ENCODE measurements at regions not wholly inside any gene's neighbourhood (a gene's known extent, or its start where the extent isn't known, plus 50 kb on each side); places are given as distances from the start of the nearest gene placed in this dataset.
"Not testable (repeated sequence)": the region's sequence is repeated elsewhere in the genome, so short reads cannot be mapped to it uniquely, and the experiment has no call there.

DNA sequence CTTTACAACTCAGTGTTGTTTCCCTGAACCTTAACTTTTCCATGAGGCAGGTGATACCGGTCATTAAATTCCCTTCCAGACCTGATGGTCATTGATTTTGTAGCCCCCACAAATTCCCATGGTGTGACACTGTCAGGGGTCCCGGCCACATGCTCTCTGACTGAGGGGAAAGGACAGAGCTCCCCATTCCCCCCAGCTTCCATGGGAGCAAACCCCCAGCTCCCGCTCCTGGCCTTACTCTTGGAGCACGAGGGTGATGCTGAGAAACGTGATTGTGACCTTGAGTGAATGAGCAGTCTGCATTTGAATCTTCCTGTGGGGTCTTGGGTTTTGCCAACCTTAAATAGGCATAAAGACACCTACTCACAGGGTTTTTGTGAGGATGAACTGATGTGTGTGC, 366.8 kb downstream of the RPS6KC1 start:
- no peak for DNase-seq

DNA sequence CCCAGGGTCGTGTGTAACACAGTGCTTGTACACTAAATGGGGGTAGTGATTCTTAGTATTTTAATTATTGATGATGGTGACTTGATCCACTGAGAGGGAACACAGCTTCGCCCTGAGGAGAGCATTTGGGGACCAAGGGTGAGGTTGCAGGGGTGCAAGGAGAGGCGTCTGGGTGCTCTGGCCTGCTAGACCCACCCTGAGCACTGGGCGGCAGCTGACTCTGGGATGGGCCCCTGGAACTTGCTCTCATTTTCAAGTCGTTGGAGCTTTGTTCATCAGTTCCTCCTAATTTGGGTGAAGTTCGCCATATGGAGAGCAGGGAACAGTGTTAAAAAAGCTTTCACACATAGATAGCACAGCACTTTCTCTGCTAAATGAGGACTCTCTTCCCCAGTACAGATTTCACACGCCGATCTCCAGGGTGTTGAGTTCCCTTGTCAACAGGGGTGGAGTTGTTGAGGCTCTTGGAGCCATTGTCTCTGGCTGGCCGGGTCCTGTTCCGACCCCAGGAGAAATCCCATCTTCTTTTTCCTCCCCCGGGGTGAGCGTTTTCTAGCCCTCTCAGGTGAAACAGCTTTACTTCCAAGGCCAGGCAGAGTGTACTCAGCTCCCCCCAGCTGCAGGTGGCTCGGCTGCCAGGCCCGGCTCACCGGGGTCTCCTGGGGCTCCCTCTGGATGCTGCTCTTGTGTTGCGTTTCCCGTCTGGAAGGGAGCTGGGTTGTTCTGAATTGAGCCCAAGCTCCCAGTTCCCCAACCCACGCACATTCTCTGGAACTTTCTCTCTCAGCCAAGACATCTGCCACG, 367.4 kb downstream of the RPS6KC1 start:
- DNase-seq = no peak

DNA sequence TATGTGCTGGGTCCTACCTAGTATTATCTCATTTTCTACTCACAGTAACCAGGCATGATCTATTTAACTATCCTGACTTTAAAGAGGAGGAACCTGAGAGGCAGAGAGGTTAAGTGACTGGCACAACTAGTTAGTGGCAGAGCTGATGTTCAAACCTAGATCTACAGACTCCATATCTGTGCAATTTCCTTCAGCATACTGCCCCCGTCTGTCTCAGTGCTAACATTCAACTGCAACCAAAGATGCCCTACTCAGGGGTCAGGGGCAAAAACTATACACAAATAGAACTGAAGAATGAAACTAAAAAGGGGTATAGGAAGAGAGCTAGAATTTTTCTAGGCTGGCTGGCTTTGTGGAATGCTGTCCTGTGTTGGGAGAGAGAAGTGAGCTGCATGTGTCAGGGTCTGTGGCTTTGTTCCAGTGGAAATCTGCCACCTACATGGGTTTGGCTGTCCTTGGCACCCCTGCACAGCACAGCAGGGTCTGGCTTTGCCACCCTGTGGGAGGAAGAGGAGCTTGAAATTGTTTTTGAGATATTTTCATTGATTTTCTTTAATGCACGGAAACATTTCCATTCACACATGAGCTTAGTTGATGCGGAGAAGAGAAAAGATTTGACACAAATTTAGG, 368.5 kb downstream of the RPS6KC1 start:
- DNase-seq = no peak

DNA sequence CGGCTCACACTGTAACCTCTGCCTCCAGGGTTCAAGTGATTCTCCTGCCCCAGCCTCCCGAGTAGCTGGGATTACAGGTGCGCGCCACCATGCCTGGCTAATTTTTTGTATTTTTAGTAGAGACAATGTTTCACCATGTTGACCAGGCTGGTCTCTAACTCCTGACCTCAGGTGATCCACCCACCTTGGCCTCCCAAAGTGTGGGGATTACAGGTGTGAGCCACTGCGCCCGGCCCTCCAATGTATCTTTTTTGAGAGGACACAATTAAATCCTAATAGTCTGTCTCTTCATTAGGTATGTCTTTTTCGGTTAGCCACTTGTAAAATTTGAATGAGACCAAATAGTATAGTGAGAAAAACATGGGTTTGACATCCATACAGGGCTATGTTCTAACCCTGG, 370.1 kb downstream of the RPS6KC1 start:
- not testable (repeated sequence) for DNase-seq

DNA sequence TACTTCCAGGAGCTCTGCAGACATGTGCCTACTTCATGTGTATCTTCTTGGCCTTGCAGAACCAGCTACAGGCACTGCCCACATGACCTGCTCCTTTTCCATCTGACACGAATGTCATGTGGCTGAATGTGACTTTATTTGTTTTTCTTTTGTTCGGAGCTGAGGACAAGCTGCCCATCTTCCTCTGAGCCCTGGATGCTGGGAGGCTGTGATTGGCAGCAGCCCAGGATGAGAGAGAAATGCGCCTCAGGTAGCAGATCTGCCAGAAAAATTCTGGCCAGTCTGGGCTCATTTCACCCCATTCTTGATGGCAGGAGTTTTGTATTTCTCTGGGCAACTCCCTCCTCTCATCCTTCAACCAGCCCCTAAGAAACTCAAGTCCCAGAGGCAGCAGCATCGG, 372.0 kb downstream of the RPS6KC1 start:
- no peak for DNase-seq

DNA sequence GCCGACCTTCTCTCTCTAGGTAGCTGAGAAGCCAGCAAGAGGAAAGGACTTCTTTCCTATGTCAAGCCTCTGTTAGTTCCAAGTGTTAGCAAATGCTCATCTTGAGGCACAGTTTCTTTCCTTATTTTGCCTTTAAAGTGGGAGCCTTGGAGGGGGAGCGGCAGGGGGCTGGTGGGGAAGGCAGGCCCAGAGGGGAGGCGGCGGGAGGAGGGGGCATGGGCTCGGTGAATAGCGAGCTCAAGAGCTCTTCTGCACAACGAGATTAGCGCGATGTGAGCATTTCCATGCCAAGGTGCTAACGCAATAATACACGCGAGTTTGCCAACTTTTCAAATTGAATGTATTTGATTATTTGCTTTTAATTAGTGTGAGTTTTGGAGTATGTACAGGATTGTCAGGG, 372.6 kb downstream of the RPS6KC1 start:
- no peak for DNase-seq

DNA sequence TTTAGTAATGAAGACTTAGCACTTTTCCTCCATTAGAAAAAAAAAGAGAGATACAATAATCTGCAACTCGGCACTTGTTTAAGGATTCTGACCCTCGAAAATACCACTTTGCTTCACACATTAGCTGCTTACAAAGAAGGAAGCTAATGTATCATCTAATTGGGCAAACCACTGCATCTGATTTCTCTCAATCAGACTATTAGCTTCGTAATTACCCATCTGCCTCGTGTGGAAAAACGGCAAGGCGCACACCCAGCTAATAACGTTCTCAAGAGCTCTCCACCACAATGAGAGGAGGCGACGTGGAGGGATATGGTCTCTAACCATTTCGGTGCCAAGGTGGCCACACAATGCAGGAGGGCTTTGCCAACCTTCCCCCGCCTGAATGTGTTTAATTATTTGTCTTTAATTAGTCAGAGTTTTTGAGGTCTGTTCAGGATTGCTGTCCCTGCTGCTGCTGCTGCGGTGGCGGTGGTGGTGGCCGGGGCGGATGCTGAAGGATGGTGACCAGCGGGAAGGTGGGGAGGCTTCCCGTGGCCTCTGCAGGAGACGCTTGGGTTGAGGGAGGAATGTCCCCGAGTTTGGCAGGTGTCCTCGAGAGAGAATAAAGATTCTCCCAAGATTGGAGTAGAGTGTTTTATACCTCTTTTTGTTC, 374.5 kb downstream of the RPS6KC1 start:
- DNase-seq = no peak

DNA sequence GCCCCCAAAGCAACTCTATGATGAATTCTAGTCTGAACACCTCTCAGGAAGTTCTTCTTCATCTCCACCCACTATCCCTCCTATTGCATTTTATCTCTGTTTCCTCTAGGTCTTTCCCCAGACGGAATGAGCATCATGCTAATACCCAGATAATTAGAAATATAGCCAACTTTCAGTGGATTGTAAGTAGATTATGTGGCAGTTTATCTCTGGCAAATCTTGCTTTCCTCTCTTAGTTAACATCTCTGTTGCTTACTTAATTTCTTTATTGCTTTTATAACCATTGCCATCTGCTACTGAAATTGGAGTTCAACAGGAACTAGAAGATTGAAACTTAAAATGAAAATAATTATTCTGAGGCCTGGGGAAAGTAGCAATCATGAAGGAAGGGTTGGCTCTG, 378.6 kb downstream of the RPS6KC1 start:
- DNase-seq = no peak

DNA sequence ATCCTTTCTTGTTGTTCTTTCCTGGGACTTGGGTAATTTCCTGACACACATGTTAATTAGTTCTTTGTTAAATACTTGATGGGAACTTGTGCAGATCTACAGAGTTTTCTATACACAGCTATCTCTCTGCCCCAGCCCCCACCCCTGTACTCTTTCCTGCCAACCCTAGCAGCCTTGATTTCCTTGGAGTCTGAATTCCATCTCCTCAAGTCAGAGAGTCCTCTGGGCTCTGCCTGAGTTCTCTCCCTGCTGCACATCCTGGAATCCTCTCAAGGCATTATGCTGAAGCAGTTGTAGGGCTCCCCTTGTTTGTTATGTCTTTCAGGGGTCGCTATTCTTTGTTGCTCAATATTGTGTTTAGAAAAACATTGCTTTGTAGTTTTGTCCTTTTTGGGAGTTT, 384.7 kb downstream of the RPS6KC1 start:
- no peak for DNase-seq

DNA sequence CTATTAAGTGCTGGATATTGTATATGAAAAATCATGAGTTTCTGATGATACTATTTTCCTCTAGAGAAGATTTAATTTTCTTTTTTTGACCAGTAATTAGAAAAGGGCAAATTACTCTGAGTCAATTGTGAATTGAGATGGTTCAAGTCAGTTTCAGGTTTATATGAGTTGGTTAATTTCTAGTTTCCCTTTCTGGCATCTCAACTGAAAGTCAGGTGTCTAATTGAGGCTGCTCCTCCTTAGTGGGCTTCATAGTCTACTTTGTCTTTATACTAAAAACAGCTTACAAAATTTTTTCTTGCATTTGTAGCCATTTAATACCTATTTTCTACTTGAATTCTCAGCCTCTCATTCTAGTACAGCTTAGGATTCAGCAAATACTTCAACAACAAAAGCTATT, 387.3 kb downstream of the RPS6KC1 start:
- DNase-seq = no peak

DNA sequence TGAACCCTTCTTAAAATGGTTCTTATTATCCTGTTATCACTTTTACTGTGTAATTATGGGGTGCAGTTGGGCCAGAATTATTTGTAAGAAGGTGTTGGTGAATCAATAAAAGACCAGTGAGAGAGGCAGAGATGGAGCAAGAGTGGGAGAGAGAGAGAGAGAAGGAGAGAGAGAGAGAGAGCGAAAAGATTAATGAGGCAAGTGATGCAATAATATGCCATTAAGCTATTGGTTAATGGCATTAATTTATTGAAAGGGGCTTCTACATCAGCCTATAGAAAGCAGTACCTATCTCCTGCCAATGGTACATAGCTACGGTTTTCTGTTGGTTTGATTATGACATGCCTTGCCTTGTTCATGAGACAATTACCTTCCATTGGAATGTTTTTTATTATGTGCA, 388.7 kb downstream of the RPS6KC1 start:
- DNase-seq = no peak

DNA sequence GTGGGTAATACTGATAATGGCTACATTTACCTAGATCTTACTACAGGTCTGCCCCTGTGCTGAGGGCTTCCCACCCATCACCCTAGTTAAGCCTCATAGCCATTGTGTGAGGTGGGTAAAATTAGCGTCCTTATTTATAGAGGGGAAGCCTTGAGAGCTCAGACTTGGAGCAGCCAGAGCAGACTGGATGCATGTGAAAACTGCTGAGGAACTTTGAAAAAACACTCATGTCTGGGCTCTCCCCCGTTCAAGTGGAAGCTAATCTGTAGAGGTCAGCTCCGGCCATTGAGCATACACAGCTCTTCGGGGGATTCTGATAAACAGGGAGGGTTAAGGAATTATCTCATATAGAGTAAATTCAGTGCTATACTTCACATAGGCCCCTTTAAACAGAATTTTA, 389.7 kb downstream of the RPS6KC1 start:
- DNase-seq = no peak

DNA sequence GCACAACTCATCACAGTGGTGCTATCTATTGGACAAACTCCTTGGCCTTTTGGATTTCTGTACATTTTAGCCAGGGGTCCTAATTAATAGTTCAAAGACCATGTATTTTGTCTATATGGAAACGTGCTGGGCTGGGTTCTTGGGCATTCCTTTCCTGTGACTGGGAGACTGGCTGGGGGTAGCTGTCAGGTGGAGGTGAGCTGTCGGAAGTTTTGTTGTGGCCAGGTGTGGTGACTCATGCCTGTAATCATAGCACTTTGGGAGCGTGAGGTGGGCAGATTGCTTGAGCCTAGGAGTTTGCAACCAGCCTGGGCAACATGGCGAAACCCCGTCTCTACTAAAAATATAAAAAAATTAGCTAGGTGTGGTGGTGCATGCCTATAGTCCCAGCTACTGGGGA, 392.4 kb downstream of the RPS6KC1 start:
- DNase-seq = no peak

DNA sequence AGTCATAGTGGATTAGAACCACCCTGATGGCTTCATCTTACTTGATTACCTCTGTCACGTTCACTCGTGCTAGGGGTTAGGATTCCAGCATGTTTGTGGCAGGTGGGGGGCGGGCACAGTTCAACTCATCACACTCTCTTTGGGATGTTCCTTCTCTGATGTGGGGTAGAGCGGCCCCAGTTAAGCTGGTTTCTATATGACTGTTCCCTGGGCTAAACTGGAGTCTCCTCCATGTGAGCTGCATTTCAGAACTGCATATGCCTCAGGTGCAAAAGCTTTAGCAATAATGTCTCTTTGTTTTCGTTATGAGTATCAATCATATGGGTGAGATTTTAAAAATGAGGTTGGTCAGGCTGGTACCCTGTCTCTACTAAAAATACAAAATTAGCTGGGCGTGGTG, 393.2 kb downstream of the RPS6KC1 start:
- DNase-seq = no peak

DNA sequence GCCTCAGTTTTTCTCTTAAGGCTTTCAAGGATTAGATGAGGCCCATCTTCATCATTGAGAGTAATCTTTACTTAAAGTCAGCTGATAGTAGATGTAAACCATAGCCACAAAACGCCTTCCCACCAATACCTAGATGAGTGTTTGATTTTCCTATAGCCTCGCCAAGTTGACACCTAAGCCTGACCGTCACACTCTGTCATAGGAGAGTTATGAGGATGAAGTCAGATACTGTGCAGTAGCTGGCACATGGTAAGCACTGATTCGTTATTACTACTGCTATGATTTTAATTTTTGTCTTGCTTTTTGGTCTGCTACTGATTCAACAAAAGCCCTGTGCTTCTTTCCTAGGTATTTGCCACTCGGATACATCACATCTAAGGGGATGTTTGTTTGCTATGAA, 395.5 kb downstream of the RPS6KC1 start:
- DNase-seq = no peak

DNA sequence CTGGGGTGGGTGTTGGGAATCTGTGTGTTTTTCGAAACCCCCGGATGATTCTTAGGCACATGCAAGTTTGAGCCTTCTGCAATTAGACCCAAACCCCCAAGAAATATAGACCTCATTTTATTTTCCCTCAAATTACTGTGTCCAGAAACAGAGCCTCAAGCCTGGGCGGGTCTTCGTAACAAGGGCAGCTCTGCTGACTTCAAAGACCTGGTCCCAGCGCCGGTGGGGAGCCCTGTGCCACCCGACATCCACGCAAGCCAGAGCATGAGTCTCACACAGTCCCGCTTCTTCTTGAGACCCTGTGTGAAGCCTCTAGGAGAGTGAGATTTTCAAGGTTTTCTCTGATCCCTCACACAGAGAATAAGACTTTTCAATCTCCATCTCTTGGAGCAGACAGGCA, 397.3 kb downstream of the RPS6KC1 start:
- no peak for DNase-seq

DNA sequence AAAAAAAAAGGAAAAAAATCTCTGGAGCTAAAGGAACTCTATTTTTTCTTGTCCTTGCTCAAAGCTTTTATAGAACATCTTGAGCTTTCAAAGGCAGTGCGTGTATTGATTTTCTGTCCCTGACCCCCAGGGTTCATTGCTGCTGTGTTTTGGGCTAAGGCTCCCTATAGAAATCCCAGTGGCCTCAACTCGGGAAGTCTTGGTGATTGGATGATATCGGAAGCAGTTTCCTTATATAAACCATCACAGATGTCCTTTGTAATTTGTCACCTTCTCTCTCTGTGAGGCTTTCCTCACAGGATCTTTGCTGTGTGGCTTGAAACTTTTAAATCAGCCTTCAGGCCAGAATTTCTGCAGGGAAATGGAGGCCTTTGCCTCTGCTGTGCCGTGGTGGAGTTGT, 397.7 kb downstream of the RPS6KC1 start:
- no peak for DNase-seq

DNA sequence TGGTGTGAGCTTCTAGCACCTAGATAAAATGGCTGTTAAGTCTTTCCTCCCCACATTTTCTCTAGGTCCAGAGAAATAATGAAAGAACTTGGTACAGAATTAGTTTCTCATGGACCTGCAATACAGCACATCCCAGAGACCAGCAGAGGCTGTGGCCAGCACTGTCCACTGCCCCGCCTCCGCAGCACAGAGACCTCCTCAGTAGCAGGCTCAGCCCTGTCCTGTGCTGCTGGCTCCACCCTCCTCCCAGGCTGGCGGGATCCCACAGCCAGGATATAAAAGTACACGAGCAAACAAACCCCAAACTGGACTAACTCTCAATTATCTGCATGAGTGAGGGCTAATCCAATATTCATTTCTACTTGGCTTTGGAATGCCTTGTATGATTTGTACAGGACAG, 401.5 kb downstream of the RPS6KC1 start:
- DNase-seq = no peak

DNA sequence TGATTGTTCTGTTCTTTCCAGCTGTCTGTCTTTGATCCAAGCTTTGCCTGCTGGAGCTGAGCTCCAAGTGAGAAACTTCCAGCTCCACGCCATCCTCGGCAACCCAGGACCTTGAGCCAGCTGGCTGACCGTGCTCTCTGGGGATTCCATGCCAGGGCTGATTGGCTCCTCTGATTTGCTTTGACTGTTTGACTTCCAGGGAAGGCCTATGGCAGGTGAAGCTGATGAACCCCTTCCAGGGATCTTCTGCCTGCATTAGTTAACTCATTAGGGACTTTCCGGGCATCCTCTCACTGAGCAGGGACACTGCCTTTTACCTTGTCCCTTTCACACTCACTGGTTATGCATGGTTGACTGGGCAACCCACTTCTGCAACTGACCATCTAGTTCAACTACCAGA, 406.1 kb downstream of the RPS6KC1 start:
- DNase-seq = no peak

DNA sequence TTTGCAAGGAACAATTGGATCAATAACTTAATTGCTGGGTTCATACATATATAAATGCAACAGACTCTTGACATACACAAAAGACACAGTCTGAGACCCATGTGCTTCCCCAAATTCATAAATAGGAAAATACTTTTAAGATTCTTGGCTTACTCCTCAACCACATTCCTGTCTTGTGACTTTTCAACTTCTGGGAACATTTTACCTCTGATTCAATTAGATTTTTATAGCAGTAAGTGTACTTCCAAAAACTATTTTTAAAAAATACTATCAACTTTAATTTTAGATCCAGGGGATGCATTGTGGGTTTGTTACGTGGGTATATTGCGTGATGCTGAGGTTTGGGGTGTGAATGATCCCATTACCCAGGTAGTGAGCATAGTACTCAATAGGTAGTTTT, 406.7 kb downstream of the RPS6KC1 start:
- no peak for DNase-seq

DNA sequence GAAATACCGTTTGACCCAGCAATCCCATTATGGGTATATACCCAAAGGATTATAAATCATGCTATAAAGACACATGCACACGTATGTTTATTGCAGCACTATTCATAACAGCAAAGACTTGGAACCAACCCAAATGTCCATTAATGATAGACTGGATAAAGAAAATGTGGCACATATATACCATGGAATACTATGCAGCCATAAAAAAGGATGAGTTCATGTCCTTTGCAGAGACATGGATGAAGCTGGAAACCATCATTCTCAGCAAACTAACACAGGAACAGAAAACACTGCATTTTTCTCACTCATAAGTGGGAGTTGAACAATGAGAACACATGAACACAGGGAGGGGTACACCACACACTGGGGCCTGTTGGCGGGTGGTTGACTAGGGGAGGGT, 411.3 kb downstream of the RPS6KC1 start:
- not testable (repeated sequence) for DNase-seq

DNA sequence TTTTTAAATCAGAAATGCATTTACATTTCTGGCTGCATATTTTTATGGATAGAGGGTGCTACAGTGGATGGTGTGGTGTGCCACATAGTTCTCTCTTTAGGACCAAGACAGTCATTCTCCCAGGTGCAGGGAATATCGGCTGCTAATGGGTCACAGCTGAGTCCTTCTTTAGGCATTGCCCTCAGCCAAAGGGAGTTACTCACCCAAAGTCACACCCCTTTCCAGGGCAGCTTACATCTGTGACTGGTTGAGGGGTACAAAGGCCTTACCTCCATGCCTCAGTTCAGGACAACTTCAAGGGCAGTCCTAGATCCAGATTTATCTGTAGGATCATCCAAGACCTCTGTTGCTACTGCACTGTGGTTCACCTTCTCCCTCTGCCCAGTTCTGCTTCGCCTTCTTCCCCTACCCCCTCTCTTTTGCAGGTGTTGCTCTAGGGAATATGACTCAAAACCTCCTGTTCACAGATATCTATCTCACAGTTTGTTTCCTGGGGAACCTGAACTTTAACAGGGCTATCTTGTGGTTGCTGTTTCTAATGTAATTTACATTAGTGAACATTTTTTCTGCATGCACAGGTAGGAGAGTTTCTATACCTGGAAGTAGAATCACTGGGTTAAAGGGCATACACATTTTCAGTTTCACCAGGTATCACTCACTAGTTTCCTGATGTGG, 413.9 kb downstream of the RPS6KC1 start:
- no peak for DNase-seq

DNA sequence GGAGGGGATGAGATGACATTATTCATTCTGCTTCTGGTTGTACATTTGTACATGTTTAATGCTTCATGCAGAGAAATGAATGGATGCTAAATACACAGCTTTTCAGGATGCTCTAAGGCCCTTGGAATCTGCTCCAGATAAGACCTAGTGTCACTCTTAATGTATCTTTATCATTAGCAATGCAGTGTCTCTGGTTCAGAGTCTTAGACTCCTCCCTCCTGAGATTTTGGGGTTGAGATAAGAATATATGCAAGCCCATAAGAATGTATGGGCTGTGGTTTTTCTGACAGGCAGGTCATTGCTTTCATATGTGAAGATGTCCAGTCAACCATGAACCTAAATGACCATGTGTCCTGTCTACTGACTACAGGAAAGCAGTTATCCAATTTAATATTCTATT, 415.5 kb downstream of the RPS6KC1 start:
- no peak for DNase-seq

DNA sequence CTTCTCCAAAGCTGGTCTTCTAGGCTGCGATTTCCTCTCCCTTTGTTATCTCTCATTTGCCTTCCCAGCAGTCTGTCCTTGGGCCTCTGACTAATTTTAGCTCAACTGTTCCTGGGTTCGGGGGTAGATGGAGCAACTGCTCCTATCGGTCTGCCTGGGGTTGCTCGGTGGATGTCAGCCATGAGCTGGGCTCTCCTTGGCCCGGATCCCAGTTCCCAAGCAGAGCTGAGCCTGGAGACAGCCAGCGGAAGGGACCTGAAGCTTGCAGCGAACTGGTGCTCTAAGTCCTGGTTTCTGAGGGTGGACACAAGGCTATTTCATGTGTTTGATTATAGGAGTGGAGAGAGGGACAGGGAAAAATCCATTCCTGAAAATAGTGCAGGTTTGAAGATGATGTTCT, 423.0 kb downstream of the RPS6KC1 start:
- no peak for DNase-seq

Data from CD4-positive, alpha-beta T cell treated with Interleukin-4 for 1 hour (primary cell).